AG20443 (cell line): ENCODE measurements at regions not wholly inside any gene's neighbourhood (a gene's known extent, or its start where the extent isn't known, plus 50 kb on each side); places are given as distances from the start of the nearest gene placed in this dataset.
A peak's percentile ranks its signal among the peaks of the same experiment; 100 is the strongest.

Experiments used
- DNase-seq: peaks from one replicate; pipeline ENCODE4 v3.0.0; 2012; ENCODE audit warnings: low spot score, mixed read lengths

GRCh38 chr1:91575909-91576519 is 75.4 kb downstream of the CDC7 start:
- DNase-seq, result no peak

- no peak for DNase-seq
Measured at GRCh38 chr1:91578320-91579109, 77.9 kb downstream of the CDC7 start.

GRCh38 chr1:91579658-91580228 is 79.1 kb downstream of the CDC7 start:
- DNase-seq, result no peak

- peak; percentile 88 for DNase-seq
Measured at GRCh38 chr1:91582431-91582921, 81.8 kb downstream of the CDC7 start.

- peak; percentile 50 for DNase-seq
Measured at GRCh38 chr1:91583326-91583755, 82.7 kb downstream of the CDC7 start.

- DNase-seq, result no peak
Measured at GRCh38 chr1:91584309-91584708, 83.7 kb downstream of the CDC7 start.

- no peak for DNase-seq
Measured at GRCh38 chr1:91584878-91585277, 84.2 kb downstream of the CDC7 start.

- DNase-seq, result no peak
Measured at GRCh38 chr1:91585502-91585901, 84.9 kb downstream of the CDC7 start.

- no peak for DNase-seq
Measured at GRCh38 chr1:91585982-91586381, 85.3 kb downstream of the CDC7 start.

- no peak for DNase-seq
Measured at GRCh38 chr1:91589437-91589836, 88.8 kb downstream of the CDC7 start.

- DNase-seq, result no peak
Measured at GRCh38 chr1:91591175-91591974, 90.7 kb downstream of the CDC7 start.

- DNase-seq, result no peak
Measured at GRCh38 chr1:91592716-91593477, 92.2 kb downstream of the CDC7 start.

GRCh38 chr1:91594383-91595055 is 93.9 kb downstream of the CDC7 start:
- DNase-seq, result no peak

- DNase-seq, result no peak
Measured at GRCh38 chr1:91596474-91596873, 95.8 kb downstream of the CDC7 start.

- no peak for DNase-seq
Measured at GRCh38 chr1:91597215-91597614, 96.6 kb downstream of the CDC7 start.

GRCh38 chr1:91600431-91601337 is 100.0 kb downstream of the CDC7 start:
- no peak for DNase-seq

GRCh38 chr1:91601554-91602376 is 101.1 kb downstream of the CDC7 start:
- no peak for DNase-seq

GRCh38 chr1:91603409-91603808 is 102.8 kb downstream of the CDC7 start:
- no peak for DNase-seq

- no peak for DNase-seq
Measured at GRCh38 chr1:91604632-91605031, 104.0 kb downstream of the CDC7 start.
